Activated CD4-positive, alpha-beta T cell treated with anti-CD3 and anti-CD28 coated beads, Interleukin-2, Interleukin-6, amounts not matched to agents 100 ng/mL and 50 ng/mL, durations not matched to agents 16 hours and 8 hours (primary cell): ENCODE measurements at regions not wholly inside any gene's neighbourhood (a gene's known extent, or its start where the extent isn't known, plus 50 kb on each side); places are given as distances from the start of the nearest gene placed in this dataset.

Source experiments
- DNase-seq: peaks from one replicate; pipeline ENCODE4 v3.0.0-alpha.2; 2020

- no peak for DNase-seq
Observed at GRCh38 chr20:11053310-11053709, 379.5 kb upstream of the JAG1 start.

- no peak for DNase-seq
Observed at GRCh38 chr20:11054266-11054993, 380.6 kb upstream of the JAG1 start.

GRCh38 chr20:11056414-11056813 is 382.6 kb upstream of the JAG1 start:
- no peak for DNase-seq

GRCh38 chr20:11057624-11058023 is 383.8 kb upstream of the JAG1 start:
- no peak for DNase-seq

GRCh38 chr20:11059659-11060058 is 385.9 kb upstream of the JAG1 start:
- no peak for DNase-seq

GRCh38 chr20:11060423-11061185 is 386.8 kb upstream of the JAG1 start:
- no peak for DNase-seq

GRCh38 chr20:11063444-11063843 is 389.6 kb upstream of the JAG1 start:
- no peak for DNase-seq

- no peak for DNase-seq
Observed at GRCh38 chr20:11064946-11065345, 391.1 kb upstream of the JAG1 start.

GRCh38 chr20:11067359-11067758 is 393.6 kb upstream of the JAG1 start:
- no peak for DNase-seq

- DNase-seq, result no peak
Observed at GRCh38 chr20:11072982-11073381, 399.2 kb upstream of the JAG1 start.

- DNase-seq, result no peak
Observed at GRCh38 chr20:11076434-11077105, 402.8 kb upstream of the JAG1 start.

- DNase-seq, result no peak
Observed at GRCh38 chr20:11077226-11077625, 403.4 kb upstream of the JAG1 start.

GRCh38 chr20:11080010-11080409 is 406.2 kb upstream of the JAG1 start:
- no peak for DNase-seq

GRCh38 chr20:11080781-11081377 is 407.1 kb upstream of the JAG1 start:
- DNase-seq, result no peak

GRCh38 chr20:11083841-11084240 is 410.0 kb upstream of the JAG1 start:
- no peak for DNase-seq

GRCh38 chr20:11084508-11084907 is 410.7 kb upstream of the JAG1 start:
- DNase-seq, result no peak

GRCh38 chr20:11086970-11087369 is 413.2 kb upstream of the JAG1 start:
- no peak for DNase-seq

- DNase-seq, result no peak
Observed at GRCh38 chr20:11090751-11091150, 417.0 kb upstream of the JAG1 start.

GRCh38 chr20:11091511-11091910 is 417.7 kb upstream of the JAG1 start:
- no peak for DNase-seq

GRCh38 chr20:11092151-11092550 is 418.4 kb upstream of the JAG1 start:
- no peak for DNase-seq

GRCh38 chr20:11094196-11094595 is 420.4 kb upstream of the JAG1 start:
- no peak for DNase-seq

GRCh38 chr20:11094711-11095110 is 420.9 kb upstream of the JAG1 start:
- DNase-seq, result no peak

- DNase-seq, result no peak
Observed at GRCh38 chr20:11098888-11099287, 425.1 kb upstream of the JAG1 start.

- no peak for DNase-seq
Observed at GRCh38 chr20:11101243-11101642, 427.4 kb upstream of the JAG1 start.
